Stimulated activated CD8-positive, alpha-beta memory T cell treated with anti-CD3 and anti-CD28 coated beads, Interleukin-4, amount 100 ng/mL, for 1 hour (primary cell): ENCODE measurements at regions not wholly inside any gene's neighbourhood (a gene's known extent, or its start where the extent isn't known, plus 50 kb on each side); places are given as distances from the start of the nearest gene placed in this dataset.

Source experiments
- DNase-seq, 2 donors: peaks; one replicate each; pipeline ENCODE4 v3.0.0-alpha.2; 2020; ENCODE audit warnings: low read depth in 2 of 2, low spot score in 1 of 2

GRCh38 chr2:180662941-180663471 is 317.4 kb upstream of the UBE2E3 start:
- DNase-seq, result no peak

DNA sequence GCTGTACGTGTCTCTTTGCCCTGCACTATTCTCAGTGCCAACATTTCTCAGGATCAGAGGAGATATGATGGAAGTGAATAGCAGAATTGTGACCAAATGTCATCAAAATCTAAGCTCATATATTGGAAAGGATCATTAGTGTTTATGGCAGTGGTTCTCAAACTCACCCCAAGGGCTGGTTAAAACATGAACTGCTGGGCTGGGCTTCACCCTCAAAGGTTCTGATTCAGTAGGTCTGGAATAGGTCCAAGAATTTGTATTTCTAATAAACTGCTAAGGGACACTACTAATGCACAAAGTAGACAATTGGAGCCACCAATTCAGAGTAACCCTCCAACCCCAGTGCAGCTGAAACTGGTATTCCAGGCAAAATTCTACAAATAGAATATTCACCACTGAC is 317.9 kb upstream of the UBE2E3 start:
- DNase-seq, result no peak

DNA sequence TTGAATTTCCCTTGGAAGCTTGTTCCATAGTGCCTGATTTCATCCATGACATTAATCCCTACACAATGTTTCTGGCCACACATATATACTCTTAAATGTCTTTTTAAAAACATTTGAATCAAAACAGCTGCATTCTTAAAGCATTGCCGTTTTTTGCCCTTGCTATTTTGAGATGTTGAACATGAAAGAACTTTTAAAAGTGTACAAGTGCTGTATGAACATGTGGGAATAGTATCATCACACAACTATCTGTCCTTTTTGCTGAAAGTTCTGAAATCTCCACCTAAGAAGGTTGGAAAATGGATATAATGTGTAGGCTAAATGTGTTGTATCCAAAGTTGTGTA is 318.7 kb upstream of the UBE2E3 start:
- no peak for DNase-seq

DNA sequence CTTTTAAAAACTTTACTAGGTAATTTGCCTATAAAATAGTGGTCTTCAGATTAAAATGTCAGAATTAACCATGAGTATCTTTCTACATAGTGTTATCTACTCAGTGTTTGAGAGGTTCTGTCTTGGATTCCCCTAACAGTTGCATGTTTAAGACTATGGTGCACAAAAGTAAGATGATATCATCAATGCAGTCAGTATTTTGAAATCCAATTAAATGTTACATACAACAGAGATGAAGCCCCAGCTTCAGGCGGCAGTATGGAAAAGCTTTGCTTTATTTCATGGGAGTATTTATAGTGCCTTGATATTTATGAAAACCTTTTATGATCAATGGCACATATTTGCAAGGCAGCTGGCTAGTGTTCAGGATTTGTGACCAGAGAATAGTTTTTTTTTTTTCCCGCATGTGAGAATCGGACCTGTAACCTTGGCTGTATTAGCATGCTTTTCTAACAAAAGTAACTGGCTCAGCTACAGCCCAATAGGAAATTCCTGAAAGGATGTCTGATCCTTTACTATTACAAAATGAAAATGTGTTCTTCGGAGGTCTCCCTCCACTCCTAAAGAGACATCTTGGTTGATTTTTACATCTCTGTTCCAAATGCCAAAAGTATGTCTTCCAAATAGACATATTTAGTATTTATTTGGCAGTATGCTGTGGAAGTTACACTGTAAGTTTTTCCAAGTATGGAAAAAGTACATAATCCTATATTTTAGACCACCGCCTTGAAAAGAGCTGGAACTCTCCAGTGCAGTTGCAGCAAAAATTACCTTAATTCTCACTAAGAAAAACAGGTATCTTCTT is 319.3 kb upstream of the UBE2E3 start:
- DNase-seq, result no peak

- no peak for DNase-seq
These were observed 320.2 kb upstream of the UBE2E3 start for GRCh38 chr2:180660207-180660606.

DNA sequence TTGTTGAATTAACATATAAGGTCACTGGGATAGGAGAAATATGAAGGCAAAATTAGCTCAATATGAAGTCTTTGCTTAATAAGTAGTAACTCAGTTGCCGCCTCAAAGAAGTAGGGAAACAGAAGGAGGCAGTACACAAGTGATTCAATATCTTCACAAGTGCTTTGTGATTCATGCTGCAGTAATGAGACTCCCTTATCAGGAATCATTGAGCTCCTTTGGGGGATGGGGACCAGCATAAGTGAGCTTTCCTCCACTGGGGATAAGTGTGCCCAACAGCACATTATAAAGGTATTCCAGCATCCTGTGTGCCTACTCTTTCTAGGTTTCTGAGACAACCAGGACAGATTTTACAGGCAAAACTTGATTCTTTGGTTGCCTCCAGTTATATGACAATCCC is 323.4 kb upstream of the UBE2E3 start:
- DNase-seq, result no peak

- DNase-seq, result no peak
These were observed 324.0 kb upstream of the UBE2E3 start for GRCh38 chr2:180656455-180656847.

DNA sequence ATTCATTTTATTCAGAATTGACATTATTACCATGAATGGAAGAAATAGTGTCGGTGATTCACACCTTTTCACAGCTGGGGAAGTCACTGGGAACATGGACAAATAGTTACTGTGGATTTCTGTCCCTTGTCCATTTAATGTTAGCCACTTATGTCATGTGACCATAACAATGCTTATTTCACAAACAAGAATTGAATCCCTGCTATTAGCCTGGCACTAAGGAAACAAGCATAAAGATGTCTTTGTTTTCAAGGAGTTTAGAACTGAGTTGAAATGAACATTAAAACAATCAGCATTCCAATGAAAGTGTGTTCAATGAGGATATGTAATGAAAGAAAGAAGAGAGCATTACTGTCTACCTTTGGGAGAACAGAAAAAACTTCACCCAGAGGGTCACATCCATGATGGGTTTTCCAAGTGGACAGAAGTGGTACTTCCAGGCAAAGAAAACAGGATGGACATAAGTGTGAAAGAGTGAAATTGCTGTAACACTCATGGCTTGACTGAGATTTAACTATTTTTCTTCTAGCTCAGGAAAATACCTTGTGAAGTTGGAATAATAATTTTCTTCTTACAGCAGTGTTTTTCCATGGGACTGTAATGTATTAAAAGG is 324.5 kb upstream of the UBE2E3 start:
- no peak for DNase-seq

DNA sequence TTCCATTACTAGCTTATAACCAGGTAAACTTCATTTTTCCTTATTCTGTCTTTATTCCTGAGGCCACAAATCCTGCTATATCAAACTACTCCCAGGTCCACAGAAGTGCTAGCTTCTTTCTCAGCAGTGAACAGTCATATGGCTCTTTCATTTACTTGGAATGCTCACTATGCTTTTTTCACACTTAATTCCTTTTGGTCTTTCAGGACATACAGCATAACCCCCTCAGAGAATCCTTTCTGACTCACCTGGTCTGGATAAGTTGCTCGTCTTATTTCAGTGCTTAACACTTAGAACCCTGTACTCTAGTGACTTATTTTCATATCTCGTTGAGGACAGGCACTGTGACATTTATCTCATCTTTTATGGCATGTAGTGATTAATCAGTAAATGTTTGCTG is 325.0 kb upstream of the UBE2E3 start:
- DNase-seq, result no peak

GRCh38 chr2:180653481-180653880 is 326.9 kb upstream of the UBE2E3 start:
- no peak for DNase-seq

DNA sequence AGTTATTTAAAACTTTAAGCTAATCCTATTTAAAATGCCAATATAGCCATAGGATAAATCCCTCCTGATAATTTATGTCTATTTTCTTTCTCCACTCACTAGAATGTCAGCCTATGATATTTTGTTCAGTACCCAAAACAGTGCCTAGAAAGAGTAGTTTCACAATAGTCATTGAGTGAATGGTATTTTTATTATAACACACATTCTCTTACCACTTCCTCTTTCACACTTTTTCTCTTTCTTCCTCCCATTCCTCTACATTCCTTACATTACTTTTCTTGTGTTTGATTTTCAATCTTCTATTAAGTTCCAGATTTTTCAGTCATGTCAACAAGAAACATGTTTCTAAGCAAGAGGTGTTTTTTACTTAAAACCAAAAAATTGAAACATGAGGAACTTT is 327.6 kb upstream of the UBE2E3 start:
- DNase-seq, result no peak

DNA sequence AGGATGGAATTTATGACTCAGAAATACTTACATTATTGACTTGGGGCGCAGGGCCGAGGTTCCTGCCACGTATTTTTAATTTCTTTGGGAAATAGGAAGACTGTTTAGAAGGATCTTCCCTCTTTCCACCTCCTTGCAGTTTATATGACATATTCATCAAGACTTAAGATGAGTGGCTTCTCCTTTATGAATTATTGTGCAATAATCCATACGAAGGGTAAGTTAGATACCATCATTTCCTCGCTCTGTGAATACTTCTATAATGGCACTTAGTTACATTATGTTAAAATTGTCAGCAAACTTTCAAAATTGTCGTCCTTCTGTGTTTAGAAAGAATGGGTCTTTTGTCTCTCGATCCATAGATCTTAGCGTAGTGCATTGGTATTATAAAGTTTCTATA is 328.8 kb upstream of the UBE2E3 start:
- no peak for DNase-seq

GRCh38 chr2:180647621-180648020 is 332.8 kb upstream of the UBE2E3 start:
- no peak for DNase-seq

DNA sequence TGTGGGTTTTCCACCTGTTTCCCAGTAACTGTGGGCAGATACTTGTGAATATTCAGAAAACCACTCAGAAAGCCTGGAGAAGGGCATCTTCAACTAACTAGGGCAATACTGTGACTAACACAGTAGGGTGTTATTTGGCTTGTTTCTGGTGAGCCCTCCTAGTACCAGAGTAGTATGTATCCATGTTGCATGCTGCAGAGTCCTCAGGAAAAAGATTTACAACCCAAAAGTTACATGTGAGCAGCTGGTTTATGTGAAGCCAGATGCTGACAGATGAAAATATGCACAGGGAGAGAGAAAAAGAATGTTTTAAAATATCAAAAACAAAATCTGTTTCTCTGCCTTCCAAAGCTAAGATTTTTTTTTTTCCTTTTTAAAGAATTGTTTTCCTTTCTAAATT is 333.2 kb upstream of the UBE2E3 start:
- DNase-seq, result no peak

DNA sequence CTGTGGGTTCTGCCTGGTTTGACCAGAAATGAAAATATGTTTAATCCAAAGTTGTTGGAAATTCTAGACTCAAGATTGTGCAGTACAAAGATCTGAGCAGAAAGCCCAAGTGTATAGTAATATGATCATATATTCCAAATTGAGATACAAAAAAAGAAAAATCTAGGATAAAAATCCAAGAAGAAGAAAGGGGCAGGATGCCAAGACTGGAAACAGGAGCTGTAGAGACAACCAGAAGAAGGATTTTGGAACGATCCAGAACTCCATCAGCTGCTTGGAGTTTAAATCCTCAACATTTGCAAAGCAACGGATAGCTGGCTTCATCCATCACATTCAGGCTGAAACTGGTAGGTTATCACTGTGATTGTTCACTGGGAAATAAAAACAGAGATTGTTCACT is 333.6 kb upstream of the UBE2E3 start:
- no peak for DNase-seq

GRCh38 chr2:180644709-180645108 is 335.7 kb upstream of the UBE2E3 start:
- DNase-seq, result no peak

- no peak for DNase-seq
These were observed 349.6 kb upstream of the UBE2E3 start for GRCh38 chr2:180630756-180631155.

DNA sequence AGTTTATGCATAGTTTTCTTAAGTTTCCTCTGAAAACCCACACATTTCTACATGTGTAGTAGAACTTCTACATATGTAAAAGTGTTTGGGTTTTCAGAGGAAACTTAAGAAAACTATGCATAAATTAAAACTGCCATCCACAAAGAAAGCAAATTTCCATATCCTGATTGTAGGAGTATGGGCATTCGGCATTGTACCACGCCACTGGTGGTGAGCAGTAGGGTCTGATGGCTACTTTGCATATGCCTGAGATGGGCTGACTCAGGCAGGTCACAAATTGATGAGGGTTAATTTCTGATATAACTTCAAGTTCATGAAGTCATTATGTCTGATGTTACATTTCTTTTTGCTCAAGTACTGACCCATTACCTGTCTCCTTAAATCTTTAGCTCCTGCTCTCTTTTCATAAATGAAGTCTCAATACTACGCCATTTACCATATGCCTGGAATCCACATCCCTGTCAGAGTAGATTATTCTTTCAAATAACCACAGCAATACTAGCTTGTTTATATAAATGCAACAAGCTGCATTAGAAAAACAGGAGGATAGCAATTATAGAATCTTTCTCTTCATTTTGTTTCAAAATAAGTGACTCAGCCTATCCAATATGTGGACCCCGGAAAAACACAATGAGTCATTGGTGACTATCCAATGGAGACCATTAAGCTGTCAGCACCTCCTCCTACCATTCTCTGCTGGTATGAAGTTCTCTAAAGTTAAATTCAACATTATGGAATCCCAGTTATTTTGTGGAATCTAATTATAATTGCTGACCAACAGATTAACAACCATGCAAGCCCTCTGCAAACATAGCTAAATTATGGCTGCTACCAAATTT is 355.2 kb upstream of the UBE2E3 start:
- DNase-seq, result no peak

DNA sequence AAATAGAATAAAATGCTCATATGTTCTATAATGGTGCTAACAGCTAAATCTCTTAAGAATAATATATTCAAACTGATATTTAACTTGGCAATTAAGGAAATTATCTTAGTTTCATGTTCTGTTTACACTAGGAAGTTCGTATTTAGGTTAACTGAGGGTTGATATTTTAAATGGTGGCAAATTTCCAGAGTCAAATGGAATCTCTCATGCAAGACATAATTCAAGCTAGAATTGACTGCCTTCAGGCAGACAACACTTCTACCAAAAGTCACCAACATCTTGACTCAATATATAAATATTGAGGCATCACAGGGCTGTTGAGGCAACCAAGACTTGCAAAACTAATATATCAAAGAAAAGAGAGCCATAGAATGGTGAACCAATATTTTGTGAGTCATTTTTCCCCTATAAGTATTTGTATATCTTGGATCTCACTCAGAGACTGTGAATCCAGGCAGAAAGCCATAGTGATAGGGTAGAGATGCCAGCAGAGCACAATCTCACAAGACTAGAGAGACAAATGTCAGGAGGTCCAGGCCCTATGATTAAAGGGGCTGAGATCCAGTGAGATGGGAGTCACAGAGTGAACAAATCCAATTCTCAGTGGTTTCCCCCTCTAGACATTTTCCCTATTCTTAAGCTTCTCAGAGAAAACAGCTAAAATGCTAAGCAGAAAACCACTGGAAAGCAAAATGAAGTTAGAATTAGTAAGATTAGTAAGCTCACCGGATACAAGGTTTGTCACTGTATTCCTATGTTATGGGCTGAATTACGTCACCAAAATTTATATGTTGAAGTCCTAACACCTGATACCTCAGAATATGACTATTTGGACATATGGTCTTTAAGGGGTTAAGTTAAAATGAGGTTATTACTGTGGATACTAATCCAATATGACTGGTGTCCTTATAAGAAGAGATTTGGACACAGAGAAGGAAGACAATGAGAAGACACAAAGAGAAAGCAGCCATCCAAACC is 358.2 kb upstream of the UBE2E3 start:
- no peak for DNase-seq

GRCh38 chr2:180621366-180621765 is 359.0 kb upstream of the UBE2E3 start:
- DNase-seq, result no peak

DNA sequence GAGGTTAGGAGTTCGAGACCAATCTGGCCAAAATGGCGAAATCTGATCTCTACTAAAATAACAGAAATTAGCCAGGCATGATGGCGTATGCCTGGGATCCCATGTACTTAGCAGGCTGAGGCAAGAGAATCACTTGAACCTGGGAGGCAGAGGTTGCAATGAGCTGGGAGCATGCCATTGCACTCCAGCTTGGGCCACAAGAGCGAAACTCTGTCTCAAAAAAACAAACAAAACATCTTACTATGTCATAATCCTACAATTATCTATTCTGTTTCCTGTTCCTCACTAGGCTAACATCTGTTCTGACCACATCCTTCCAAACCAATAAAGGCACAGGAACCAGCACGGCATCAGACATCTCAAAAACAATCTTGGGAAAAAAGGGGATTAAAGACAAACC is 361.8 kb upstream of the UBE2E3 start:
- no peak for DNase-seq
